OCI-LY7 (cell line): ENCODE measurements at regions not wholly inside any gene's neighbourhood (a gene's known extent, or its start where the extent isn't known, plus 50 kb on each side); places are given as distances from the start of the nearest gene placed in this dataset.

Experiments used
- BruUV-seq: library from RNA; stranded (reverse); fragments of 400-500 nt; replicated peaks from 2 replicates; lab custom pipeline; 2021; lab: Mats Ljungman, UMichigan
- CTCF ChIA-PET: fragments of 300-600 bp; sonication (Branson Sonifier 250); formaldehyde crosslinking; loops from one replicate; lab custom pipeline; 2022; ENCODE audit warnings: antibody characterized with exemption; ENCODE audit not compliant: unreplicated experiment; lab: Charles Lee
- POLR2A ChIA-PET: fragments of 300-600 bp; sonication (Branson Sonifier 250); formaldehyde crosslinking; loops from one replicate; lab custom pipeline; 2022; ENCODE audit warnings: antibody characterized with exemption; lab: Charles Lee
- DNase-seq: peaks from one replicate; pipeline ENCODE4 v3.0.0-alpha.2; 2015; ENCODE audit warnings: low spot score
- H2AFZ ChIP-seq: fragments of 200-600 bp; sonication (generic), shearing (Covaris generic); 2 replicates; pipeline ENCODE4 v1.6.1; 2014; ENCODE audit warnings: mild to moderate bottlenecking, antibody characterized with exemption, low read length, moderate library complexity
- H3K27ac ChIP-seq: fragments of 200-600 bp; sonication (generic); 2 replicates; pipeline ENCODE4 v1.5.1; 2014; ENCODE audit warnings: mixed run types, low read depth, mild to moderate bottlenecking, moderate library complexity, low read length, inconsistent platforms; ENCODE audit not compliant: poor library complexity, severe bottlenecking
- H3K36me3 ChIP-seq: fragments of 200-600 bp; sonication (generic); 2 replicates; pipeline ENCODE4 v1.6.1; 2014; ENCODE audit warnings: mild to moderate bottlenecking, antibody characterized with exemption, low read length, moderate library complexity, mixed read lengths; ENCODE audit not compliant: insufficient read depth
- H3K4me1 ChIP-seq: fragments of 200-600 bp; sonication (generic); 2 replicates; pipeline ENCODE4 v1.5.1; 2014; ENCODE audit warnings: mild to moderate bottlenecking, low read length; ENCODE audit not compliant: insufficient read depth, poor library complexity, severe bottlenecking
- H3K4me2 ChIP-seq: fragments of 200-600 bp; sonication (generic); 2 replicates; pipeline ENCODE4 v1.6.1; 2014; ENCODE audit warnings: mild to moderate bottlenecking, low read length
- H3K4me3 ChIP-seq: fragments of 200-600 bp; sonication (generic); 2 replicates; pipeline ENCODE4 v1.5.1; 2014; ENCODE audit warnings: mild to moderate bottlenecking, low read depth, low read length; ENCODE audit not compliant: poor library complexity, severe bottlenecking
- H3K79me2 ChIP-seq: fragments of 200-600 bp; sonication (generic); 2 replicates; pipeline ENCODE4 v1.6.1; 2016; ENCODE audit warnings: low read depth, mild to moderate bottlenecking, low read length, moderate library complexity, mixed read lengths; ENCODE audit not compliant: insufficient read depth
- H3K9me2 ChIP-seq: fragments of 200-600 bp; sonication (generic); 2 replicates; pipeline ENCODE4 v1.6.1; 2016; ENCODE audit warnings: mild to moderate bottlenecking, low read length, mixed read lengths; ENCODE audit not compliant: insufficient read depth
- H3K9me3 ChIP-seq: fragments of 200-600 bp; sonication (generic); 2 replicates; pipeline ENCODE4 v1.6.1; 2014; ENCODE audit warnings: mild to moderate bottlenecking, mixed run types, low read length, mixed read lengths
- H4K20me1 ChIP-seq: fragments of 200-600 bp; sonication (generic); 2 replicates; pipeline ENCODE4 v1.6.1; 2014; ENCODE audit warnings: mild to moderate bottlenecking, antibody characterized with exemption, low read length, moderate library complexity, mixed read lengths; ENCODE audit not compliant: insufficient read depth
- EZH2phosphoT487 ChIP-seq: fragments of 200-600 bp; sonication (generic); IDR thresholded peaks from 2 replicates; pipeline ENCODE4 v1.6.1; 2018; ENCODE audit warnings: low read depth, borderline replicate concordance, mild to moderate bottlenecking, mixed run types, antibody characterized with exemption, low read length, moderate library complexity, mixed read lengths
- intact Hi-C: fragments of 100-400 bp; cut with micrococcal nuclease; formaldehyde crosslinking; loops from one replicate; pipeline ENCODE4 v1.10.0; 2022; ENCODE audit not compliant: unreplicated experiment
- TF ChIP-seq, protein P1 (sequence below): fragments of 200-600 bp; sonication (generic); conservative IDR thresholded peaks from 2 replicates; pipeline ENCODE4 v1.5.1; 2014; ENCODE audit warnings: mild to moderate bottlenecking, antibody characterized with exemption, low read length, moderate library complexity, mixed read lengths

DNA sequence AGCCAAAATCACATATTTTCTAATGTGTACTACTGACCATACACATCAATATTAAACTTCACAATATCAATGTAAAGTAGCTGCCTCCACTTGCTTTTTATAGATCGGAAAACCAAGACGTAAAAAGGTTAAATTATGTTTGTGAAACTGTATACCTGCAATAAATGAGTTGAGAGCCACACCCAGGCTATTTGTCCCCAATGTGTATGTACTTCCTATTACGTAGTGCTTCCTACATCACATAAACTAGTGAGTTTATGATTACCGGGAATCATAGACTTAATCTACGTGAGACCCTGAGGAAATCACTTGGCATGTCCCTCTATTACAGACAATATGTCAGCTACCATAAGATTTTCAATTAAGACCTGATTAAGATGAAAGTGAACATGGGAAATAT, 903.4 kb downstream of the RAB28 start:
- no peaks in the 10 kb centered on the region for H3K9me3 ChIP-seq
- ChIA-PET CTCF (no interaction called here), POLR2A (no interaction called here)
- no peaks in the 10 kb centered on the region for H3K79me2 ChIP-seq
- no peak overlapping the region for H3K4me3 ChIP-seq
- H3K4me2 ChIP-seq: no peak overlapping the region
- H3K27ac ChIP-seq: no peak overlapping the region
- intact Hi-C loops: no loop called here
- no peaks in the 10 kb centered on the region for H3K4me1 ChIP-seq
- DNase-seq: no peak
- H3K9me2 ChIP-seq: no peaks in the 10 kb centered on the region
- no peak overlapping the region for H2AFZ ChIP-seq
- no TSS peak for BruUV-seq
- no peaks in the 10 kb centered on the region for H3K36me3 ChIP-seq
- TF ChIP-seq, protein P1, sequence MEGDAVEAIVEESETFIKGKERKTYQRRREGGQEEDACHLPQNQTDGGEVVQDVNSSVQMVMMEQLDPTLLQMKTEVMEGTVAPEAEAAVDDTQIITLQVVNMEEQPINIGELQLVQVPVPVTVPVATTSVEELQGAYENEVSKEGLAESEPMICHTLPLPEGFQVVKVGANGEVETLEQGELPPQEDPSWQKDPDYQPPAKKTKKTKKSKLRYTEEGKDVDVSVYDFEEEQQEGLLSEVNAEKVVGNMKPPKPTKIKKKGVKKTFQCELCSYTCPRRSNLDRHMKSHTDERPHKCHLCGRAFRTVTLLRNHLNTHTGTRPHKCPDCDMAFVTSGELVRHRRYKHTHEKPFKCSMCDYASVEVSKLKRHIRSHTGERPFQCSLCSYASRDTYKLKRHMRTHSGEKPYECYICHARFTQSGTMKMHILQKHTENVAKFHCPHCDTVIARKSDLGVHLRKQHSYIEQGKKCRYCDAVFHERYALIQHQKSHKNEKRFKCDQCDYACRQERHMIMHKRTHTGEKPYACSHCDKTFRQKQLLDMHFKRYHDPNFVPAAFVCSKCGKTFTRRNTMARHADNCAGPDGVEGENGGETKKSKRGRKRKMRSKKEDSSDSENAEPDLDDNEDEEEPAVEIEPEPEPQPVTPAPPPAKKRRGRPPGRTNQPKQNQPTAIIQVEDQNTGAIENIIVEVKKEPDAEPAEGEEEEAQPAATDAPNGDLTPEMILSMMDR: no peak
- no peak for TF ChIP-seq EZH2phosphoT487
- H4K20me1 ChIP-seq: no peaks in the 10 kb centered on the region; the same call in 1 of the 2 replicates

DNA sequence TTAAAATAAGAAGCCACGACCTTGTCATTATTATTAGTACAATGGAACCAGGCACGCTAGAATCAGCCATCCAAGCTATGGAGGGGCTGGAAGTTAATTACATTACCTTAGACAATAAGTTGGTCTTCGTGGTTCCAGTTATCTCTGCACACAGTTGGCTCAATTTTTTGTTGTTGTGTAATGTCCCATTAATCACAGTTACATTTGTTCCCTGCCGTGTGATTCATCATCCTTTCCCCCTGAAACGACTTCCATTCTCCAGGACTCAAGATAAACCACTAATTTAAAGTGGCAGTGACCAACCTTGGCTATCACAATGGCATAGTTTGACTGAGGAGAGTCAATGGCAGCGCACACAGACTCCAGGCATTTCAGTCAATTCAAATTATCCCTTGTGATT, 905.0 kb downstream of the RAB28 start:
- intact Hi-C loops: no loop called here
- H3K4me2 ChIP-seq: no peak overlapping the region
- POLR2A ChIA-PET: no interaction called here
- no peaks in the 10 kb centered on the region for H3K79me2 ChIP-seq
- DNase-seq: no peak
- no peak for TF ChIP-seq EZH2phosphoT487
- TF ChIP-seq, protein P1: no peak
- H3K9me3 ChIP-seq: no peaks in the 10 kb centered on the region
- no peak overlapping the region for H3K4me3 ChIP-seq
- H2AFZ ChIP-seq: no peak overlapping the region
- no peaks in the 10 kb centered on the region for H3K4me1 ChIP-seq
- no peaks in the 10 kb centered on the region for H3K9me2 ChIP-seq
- H3K36me3 ChIP-seq: no peaks in the 10 kb centered on the region
- CTCF ChIA-PET: no interaction called here
- H4K20me1 ChIP-seq: no peaks in the 10 kb centered on the region; the same call in 1 of the 2 replicates
- BruUV-seq: no TSS peak
- H3K27ac ChIP-seq: no peak overlapping the region

DNA sequence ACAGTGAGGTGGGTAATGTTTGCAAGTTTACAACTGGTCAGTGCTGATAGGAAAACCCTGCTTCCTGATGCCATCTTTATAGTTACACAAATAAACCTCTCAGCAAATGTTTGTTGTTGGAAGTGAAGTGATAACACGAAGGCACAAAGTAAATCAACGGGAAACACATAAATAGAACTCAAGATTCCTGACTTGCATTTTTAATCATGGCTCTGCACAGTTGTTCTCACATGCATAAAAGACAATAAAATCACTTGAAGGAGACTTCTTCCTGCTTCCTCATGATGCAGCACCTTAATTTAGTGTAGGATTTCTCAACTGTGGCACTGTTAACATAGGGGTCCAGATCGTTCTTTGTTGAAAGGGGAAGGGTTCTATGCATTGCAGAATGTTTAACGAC, 907.7 kb downstream of the RAB28 start:
- TF ChIP-seq EZH2phosphoT487: no peak
- TF ChIP-seq, protein P1: no peak
- CTCF ChIA-PET: no interaction called here

More for the DNA sequence above, 907.7 kb downstream of the RAB28 start:
- Histone ChIP-seq H3K79me2 (no peaks in the 10 kb centered on the region), H3K4me2 (no peak overlapping the region), H3K9me3 (no peaks in the 10 kb centered on the region), H3K4me3 (no peak overlapping the region), H2AFZ (no peak overlapping the region), H3K36me3 (no peaks in the 10 kb centered on the region), H4K20me1 (no peaks in the 10 kb centered on the region; the same call in 1 of the 2 replicates), H3K9me2 (no peaks in the 10 kb centered on the region), H3K27ac (no peak overlapping the region), H3K4me1 (no peaks in the 10 kb centered on the region)
- DNase-seq: no peak
- POLR2A ChIA-PET: interaction anchor here (0.7 kb wide), 1 partner anchor 286 kb away, joined by 3 read pairs; no protein-coding TSS in a partner anchor
- BruUV-seq: no TSS peak
- intact Hi-C loops: no loop called here
